GM23248 (cell line): ENCODE measurements at regions not wholly inside any gene's neighbourhood (a gene's known extent, or its start where the extent isn't known, plus 50 kb on each side); places are given as distances from the start of the nearest gene placed in this dataset. TPM values are rescaled to one million over a fixed set of nuclear protein-coding genes. Genes with fewer than 3 reads are reported as not detected.

Source experiments
- DNase-seq: peaks from one replicate; pipeline ENCODE4 v3.0.0-alpha.2; 2015
- H2AFZ ChIP-seq: fragments of 200-600 bp; sonication (generic); 2 replicates; pipeline ENCODE4 v1.6.1; 2016; ENCODE audit warnings: antibody characterized with exemption
- H3F3A ChIP-seq: fragments of 200-600 bp; sonication (generic); 2 replicates; pipeline ENCODE4 v1.6.1; 2016; ENCODE audit warnings: mild to moderate bottlenecking, antibody characterized with exemption, mixed run types; ENCODE audit not compliant: insufficient read depth
- H3K27ac ChIP-seq: fragments of 200-600 bp; sonication (generic); 2 replicates; pipeline ENCODE4 v1.5.1; 2016; ENCODE audit warnings: mild to moderate bottlenecking
- H3K27me3 ChIP-seq: fragments of 200-600 bp; sonication (generic); replicated peaks from 2 replicates; pipeline ENCODE4 v1.6.1; 2016; ENCODE audit warnings: mild to moderate bottlenecking; ENCODE audit not compliant: insufficient read depth
- H3K36me3 ChIP-seq: fragments of 200-600 bp; sonication (generic); 2 replicates; pipeline ENCODE4 v1.6.1; 2016; ENCODE audit warnings: low read depth, mild to moderate bottlenecking
- H3K4me1 ChIP-seq: fragments of 200-600 bp; sonication (generic); 2 replicates; pipeline ENCODE4 v1.6.1; 2016; ENCODE audit warnings: mild to moderate bottlenecking; ENCODE audit not compliant: insufficient read depth
- H3K4me2 ChIP-seq: fragments of 200-600 bp; sonication (generic); one replicate; pipeline ENCODE4 v1.6.1; 2016; ENCODE audit warnings: mild to moderate bottlenecking; ENCODE audit not compliant: unreplicated experiment
- H3K4me3 ChIP-seq: fragments of 200-600 bp; sonication (generic); 2 replicates; pipeline ENCODE4 v1.5.1; 2016; ENCODE audit warnings: mild to moderate bottlenecking
- H3K79me2 ChIP-seq: fragments of 200-600 bp; sonication (generic); 2 replicates; pipeline ENCODE4 v1.6.1; 2016; ENCODE audit warnings: mild to moderate bottlenecking; ENCODE audit not compliant: insufficient read depth
- H3K9ac ChIP-seq: fragments of 200-600 bp; sonication (generic); 2 replicates; pipeline ENCODE4 v1.6.1; 2016; ENCODE audit warnings: mild to moderate bottlenecking
- H3K9me2 ChIP-seq: fragments of 200-600 bp; sonication (generic); 2 replicates; pipeline ENCODE4 v1.6.1; 2016; ENCODE audit warnings: mixed run types, mild to moderate bottlenecking, moderate library complexity; ENCODE audit not compliant: insufficient read depth
- H3K9me3 ChIP-seq: fragments of 200-600 bp; sonication (generic); one replicate; pipeline ENCODE4 v1.6.1; 2017; ENCODE audit warnings: low read depth
- H4K20me1 ChIP-seq: fragments of 200-600 bp; sonication (generic); 2 replicates; pipeline ENCODE4 v1.6.0; 2016; ENCODE audit not compliant: insufficient read depth
- EZH2 ChIP-seq: fragments of 200-600 bp; sonication (generic); IDR thresholded peaks from 2 replicates; pipeline ENCODE4 v1.6.1; 2018; ENCODE audit warnings: antibody characterized with exemption, mild to moderate bottlenecking; ENCODE audit not compliant: insufficient read depth, poor library complexity, severe bottlenecking
- EZH2phosphoT487 ChIP-seq: fragments of 200-600 bp; sonication (generic); IDR thresholded peaks from 2 replicates; pipeline ENCODE4 v1.6.1; 2018; ENCODE audit warnings: antibody characterized with exemption, moderate library complexity, mild to moderate bottlenecking, low read depth; ENCODE audit not compliant: insufficient read depth
- WGBS, 2 experiments: methylation state at CpG; one replicate each; pipeline ENCODE4 v1.1.6; 2015 to 2017; ENCODE audit warnings: low lambda C conversion rate in 2 of 2, low coverage in 1 of 2; ENCODE audit errors: missing lambda C conversion rate in 2 of 2; 5-methylcytosine and 5-hydroxymethylcytosine counted together
- in situ Hi-C: fragments of 300-500 bp; cut with MboI; formaldehyde crosslinking; loops from 2 replicates; pipeline ENCODE4 v1.15.0; 2020
- small RNA-seq: library from RNA; depleted of rRNA; stranded (forward); fragments of <200 nt; gene quantifications from one replicate; pipeline ENCODE3, GENCODE V24; 2014; ENCODE audit warnings: low read depth, low replicate concordance

- Histone ChIP-seq H4K20me1 (no peaks in the 10 kb centered on the region), H3K4me2 (no peak overlapping the region), H3F3A (no peaks in the 10 kb centered on the region), H3K9ac (no peak overlapping the region), H3K4me3 (no peak overlapping the region), H3K36me3 (no peaks in the 10 kb centered on the region), H2AFZ (no peak overlapping the region), H3K4me1 (no peaks in the 10 kb centered on the region), H3K79me2 (no peaks in the 10 kb centered on the region), H3K27me3 (no peaks in the 10 kb centered on the region), H3K9me3 (no peaks in the 10 kb centered on the region), H3K9me2 (no peaks in the 10 kb centered on the region), H3K27ac (no peak overlapping the region)
- no peak for DNase-seq
- in situ Hi-C loops, result no loop called here
- TF ChIP-seq EZH2, result no peak
- TF ChIP-seq EZH2phosphoT487, result no peak
- 15 to 30% methylated on average over 1 of the region's 1 CpG for WGBS, 2 experiments
Measured at GRCh38 chr6:109224994-109225393, 129.7 kb downstream of the CEP57L1 start.

- in situ Hi-C loops, result no loop called here
Measured at GRCh38 chr6:109224107-109224875, 129.0 kb downstream of the CEP57L1 start.

GRCh38 chr6:109222848-109223247 lies 127.5 kb downstream of the CEP57L1 start:
- in situ Hi-C loops, result no loop called here
- H3K79me2 ChIP-seq, result no peaks in the 10 kb centered on the region
- H3K36me3 ChIP-seq, result no peaks in the 10 kb centered on the region
- H2AFZ ChIP-seq, result no peak overlapping the region
- no peak overlapping the region for H3K27ac ChIP-seq
- H3K4me3 ChIP-seq, result no peak overlapping the region
- H4K20me1 ChIP-seq, result no peaks in the 10 kb centered on the region
- TF ChIP-seq EZH2 (no peak), EZH2phosphoT487 (no peak)
- H3K9ac ChIP-seq, result no peak overlapping the region
- no peaks in the 10 kb centered on the region for H3K4me1 ChIP-seq
- no peaks in the 10 kb centered on the region for H3K9me2 ChIP-seq
- H3K4me2 ChIP-seq, result no peak overlapping the region
- DNase-seq, result no peak
- no peaks in the 10 kb centered on the region for H3K27me3 ChIP-seq
- no peaks in the 10 kb centered on the region for H3K9me3 ChIP-seq
- 94 to 95% methylated on average over 3 of the region's 3 CpGs for WGBS, 2 experiments
- H3F3A ChIP-seq, result no peaks in the 10 kb centered on the region

More at GRCh38 chr6:109224107-109224875, 129.0 kb downstream of the CEP57L1 start:
- H3K36me3 ChIP-seq, result no peaks in the 10 kb centered on the region
- no peaks in the 10 kb centered on the region for H3K9me3 ChIP-seq
- no peak for DNase-seq
- H3K9ac ChIP-seq, result no peak overlapping the region
- H3K27me3 ChIP-seq, result no peaks in the 10 kb centered on the region
- no peak overlapping the region for H3K4me2 ChIP-seq
- 61 to 66% methylated on average over 4 of the region's 4 CpGs for WGBS, 2 experiments
- no peak overlapping the region for H3K4me3 ChIP-seq
- H3K4me1 ChIP-seq, result no peaks in the 10 kb centered on the region
- no peak overlapping the region for H2AFZ ChIP-seq
- no peaks in the 10 kb centered on the region for H3F3A ChIP-seq
- H4K20me1 ChIP-seq, result no peaks in the 10 kb centered on the region
- no peak overlapping the region for H3K27ac ChIP-seq
- H3K79me2 ChIP-seq, result no peaks in the 10 kb centered on the region
- H3K9me2 ChIP-seq, result no peaks in the 10 kb centered on the region
- TF ChIP-seq EZH2phosphoT487 (no peak), EZH2 (no peak)

GRCh38 chr6:109221543-109222195 lies 126.4 kb downstream of the CEP57L1 start:
- Histone ChIP-seq H3K4me1 (no peaks in the 10 kb centered on the region), H3K4me2 (no peak overlapping the region), H3K27me3 (no peaks in the 10 kb centered on the region), H3K79me2 (no peaks in the 10 kb centered on the region), H2AFZ (no peak overlapping the region), H3F3A (no peaks in the 10 kb centered on the region), H3K9me3 (no peaks in the 10 kb centered on the region), H4K20me1 (no peaks in the 10 kb centered on the region), H3K9me2 (no peaks in the 10 kb centered on the region), H3K9ac (no peak overlapping the region), H3K4me3 (no peak overlapping the region), H3K36me3 (no peaks in the 10 kb centered on the region), H3K27ac (no peak overlapping the region)
- no peak for DNase-seq
- in situ Hi-C loops, result no loop called here
- TF ChIP-seq EZH2 (no peak), EZH2phosphoT487 (no peak)
- 4 to 19% methylated on average over 1 of the region's 1 CpG for WGBS, 2 experiments

Small RNA genes in the stretch of these regions (small RNA-seq; reads per million reads assigned to genes)
- not detected for gene AL359711.1
- gene RNY3P11, result not detected
